ENCODE measurements at regions not wholly inside any gene's neighbourhood (a gene's known extent, or its start where the extent isn't known, plus 50 kb on each side); places are given as distances from the start of the nearest gene placed in this dataset.

DNA sequence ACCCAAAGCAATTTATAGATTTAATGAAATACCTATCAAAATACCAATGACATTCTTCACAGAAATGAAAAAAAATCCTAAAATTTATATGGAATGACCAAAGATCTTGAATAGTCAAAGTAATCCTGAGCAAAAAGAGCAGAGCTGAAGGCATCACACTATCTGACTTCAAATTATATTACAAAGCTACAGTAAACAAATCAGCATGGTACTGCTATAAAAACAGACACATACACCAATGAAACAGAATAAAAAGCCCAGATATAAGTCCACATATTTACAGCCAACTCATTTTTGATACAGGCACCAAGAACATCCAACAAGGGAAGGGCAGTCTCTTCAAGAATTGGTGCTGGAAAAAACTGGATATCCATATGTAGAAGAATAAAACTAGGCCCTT is 54.9 kb upstream of the TMEM158 start:
- TF ChIP-seq, protein P1, sequence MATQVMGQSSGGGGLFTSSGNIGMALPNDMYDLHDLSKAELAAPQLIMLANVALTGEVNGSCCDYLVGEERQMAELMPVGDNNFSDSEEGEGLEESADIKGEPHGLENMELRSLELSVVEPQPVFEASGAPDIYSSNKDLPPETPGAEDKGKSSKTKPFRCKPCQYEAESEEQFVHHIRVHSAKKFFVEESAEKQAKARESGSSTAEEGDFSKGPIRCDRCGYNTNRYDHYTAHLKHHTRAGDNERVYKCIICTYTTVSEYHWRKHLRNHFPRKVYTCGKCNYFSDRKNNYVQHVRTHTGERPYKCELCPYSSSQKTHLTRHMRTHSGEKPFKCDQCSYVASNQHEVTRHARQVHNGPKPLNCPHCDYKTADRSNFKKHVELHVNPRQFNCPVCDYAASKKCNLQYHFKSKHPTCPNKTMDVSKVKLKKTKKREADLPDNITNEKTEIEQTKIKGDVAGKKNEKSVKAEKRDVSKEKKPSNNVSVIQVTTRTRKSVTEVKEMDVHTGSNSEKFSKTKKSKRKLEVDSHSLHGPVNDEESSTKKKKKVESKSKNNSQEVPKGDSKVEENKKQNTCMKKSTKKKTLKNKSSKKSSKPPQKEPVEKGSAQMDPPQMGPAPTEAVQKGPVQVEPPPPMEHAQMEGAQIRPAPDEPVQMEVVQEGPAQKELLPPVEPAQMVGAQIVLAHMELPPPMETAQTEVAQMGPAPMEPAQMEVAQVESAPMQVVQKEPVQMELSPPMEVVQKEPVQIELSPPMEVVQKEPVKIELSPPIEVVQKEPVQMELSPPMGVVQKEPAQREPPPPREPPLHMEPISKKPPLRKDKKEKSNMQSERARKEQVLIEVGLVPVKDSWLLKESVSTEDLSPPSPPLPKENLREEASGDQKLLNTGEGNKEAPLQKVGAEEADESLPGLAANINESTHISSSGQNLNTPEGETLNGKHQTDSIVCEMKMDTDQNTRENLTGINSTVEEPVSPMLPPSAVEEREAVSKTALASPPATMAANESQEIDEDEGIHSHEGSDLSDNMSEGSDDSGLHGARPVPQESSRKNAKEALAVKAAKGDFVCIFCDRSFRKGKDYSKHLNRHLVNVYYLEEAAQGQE (IDR thresholded peaks at IDR 0.05; ENCODE audit: insufficient read depth in 1 of 2, low read depth in 2 of 2, low read length in 1 of 2): no peak
- TF ChIP-seq, protein P2, sequence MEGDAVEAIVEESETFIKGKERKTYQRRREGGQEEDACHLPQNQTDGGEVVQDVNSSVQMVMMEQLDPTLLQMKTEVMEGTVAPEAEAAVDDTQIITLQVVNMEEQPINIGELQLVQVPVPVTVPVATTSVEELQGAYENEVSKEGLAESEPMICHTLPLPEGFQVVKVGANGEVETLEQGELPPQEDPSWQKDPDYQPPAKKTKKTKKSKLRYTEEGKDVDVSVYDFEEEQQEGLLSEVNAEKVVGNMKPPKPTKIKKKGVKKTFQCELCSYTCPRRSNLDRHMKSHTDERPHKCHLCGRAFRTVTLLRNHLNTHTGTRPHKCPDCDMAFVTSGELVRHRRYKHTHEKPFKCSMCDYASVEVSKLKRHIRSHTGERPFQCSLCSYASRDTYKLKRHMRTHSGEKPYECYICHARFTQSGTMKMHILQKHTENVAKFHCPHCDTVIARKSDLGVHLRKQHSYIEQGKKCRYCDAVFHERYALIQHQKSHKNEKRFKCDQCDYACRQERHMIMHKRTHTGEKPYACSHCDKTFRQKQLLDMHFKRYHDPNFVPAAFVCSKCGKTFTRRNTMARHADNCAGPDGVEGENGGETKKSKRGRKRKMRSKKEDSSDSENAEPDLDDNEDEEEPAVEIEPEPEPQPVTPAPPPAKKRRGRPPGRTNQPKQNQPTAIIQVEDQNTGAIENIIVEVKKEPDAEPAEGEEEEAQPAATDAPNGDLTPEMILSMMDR (IDR thresholded peaks at IDR 0.05): no peak
- TF ChIP-seq TCF7L2 (IDR thresholded peaks at IDR 0.05; ENCODE audit: low read depth, low read length): no peak
- no peak for TF ChIP-seq POLR2AphosphoS5 (IDR thresholded peaks at IDR 0.05; ENCODE audit: low read depth, low read length)
